Astrocyte of the cerebellum (primary cell): ENCODE measurements at regions not wholly inside any gene's neighbourhood (a gene's known extent, or its start where the extent isn't known, plus 50 kb on each side); places are given as distances from the start of the nearest gene placed in this dataset.
"Not testable (repeated sequence)": the region's sequence is repeated elsewhere in the genome, so short reads cannot be mapped to it uniquely, and the experiment has no call there.

Source experiments
- DNase-seq: peaks from one replicate; pipeline ENCODE4 v3.0.0-alpha.2; 2011; ENCODE audit warnings: low read depth
- H3K4me3 ChIP-seq: 2 replicates; pipeline ENCODE4 v1.5.1; 2011; ENCODE audit warnings: mild to moderate bottlenecking, low read depth, low read length, moderate library complexity
- in situ Hi-C: cut with HindIII; loops from 2 replicates; pipeline ENCODE4 v1.10.0; 2017; ENCODE audit warnings: low sequenced_read_pairs
- TF ChIP-seq, protein P1 (sequence below): IDR thresholded peaks from 2 replicates; pipeline ENCODE4 v1.5.1; 2012; ENCODE audit warnings: low read length, low read depth, moderate library complexity, mild to moderate bottlenecking; ENCODE audit errors: missing control alignments

DNA sequence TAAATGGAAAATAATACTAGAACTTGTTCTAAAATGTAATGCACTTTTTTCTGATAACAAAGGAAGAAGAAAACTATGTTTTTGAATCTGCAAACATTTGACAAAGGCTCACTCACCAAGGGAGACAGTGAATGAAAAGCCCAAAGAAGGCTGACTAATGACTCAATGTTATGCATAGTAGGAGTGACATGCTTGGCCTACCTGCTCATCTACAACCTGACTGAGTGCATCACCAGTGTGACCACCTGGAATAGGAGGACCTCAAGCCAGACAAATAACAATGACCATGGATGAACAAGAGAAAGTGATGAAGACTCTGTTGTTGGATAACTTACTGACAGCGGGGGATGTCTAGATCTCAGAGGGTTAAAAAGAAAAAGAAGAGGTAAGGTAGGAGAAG is 157.2 kb downstream of the SIM1 start:
- H3K4me3 ChIP-seq, result no peak overlapping the region
- in situ Hi-C loops, result no loop called here
- DNase-seq, result no peak
- TF ChIP-seq, protein P1, sequence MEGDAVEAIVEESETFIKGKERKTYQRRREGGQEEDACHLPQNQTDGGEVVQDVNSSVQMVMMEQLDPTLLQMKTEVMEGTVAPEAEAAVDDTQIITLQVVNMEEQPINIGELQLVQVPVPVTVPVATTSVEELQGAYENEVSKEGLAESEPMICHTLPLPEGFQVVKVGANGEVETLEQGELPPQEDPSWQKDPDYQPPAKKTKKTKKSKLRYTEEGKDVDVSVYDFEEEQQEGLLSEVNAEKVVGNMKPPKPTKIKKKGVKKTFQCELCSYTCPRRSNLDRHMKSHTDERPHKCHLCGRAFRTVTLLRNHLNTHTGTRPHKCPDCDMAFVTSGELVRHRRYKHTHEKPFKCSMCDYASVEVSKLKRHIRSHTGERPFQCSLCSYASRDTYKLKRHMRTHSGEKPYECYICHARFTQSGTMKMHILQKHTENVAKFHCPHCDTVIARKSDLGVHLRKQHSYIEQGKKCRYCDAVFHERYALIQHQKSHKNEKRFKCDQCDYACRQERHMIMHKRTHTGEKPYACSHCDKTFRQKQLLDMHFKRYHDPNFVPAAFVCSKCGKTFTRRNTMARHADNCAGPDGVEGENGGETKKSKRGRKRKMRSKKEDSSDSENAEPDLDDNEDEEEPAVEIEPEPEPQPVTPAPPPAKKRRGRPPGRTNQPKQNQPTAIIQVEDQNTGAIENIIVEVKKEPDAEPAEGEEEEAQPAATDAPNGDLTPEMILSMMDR, result no peak

DNA sequence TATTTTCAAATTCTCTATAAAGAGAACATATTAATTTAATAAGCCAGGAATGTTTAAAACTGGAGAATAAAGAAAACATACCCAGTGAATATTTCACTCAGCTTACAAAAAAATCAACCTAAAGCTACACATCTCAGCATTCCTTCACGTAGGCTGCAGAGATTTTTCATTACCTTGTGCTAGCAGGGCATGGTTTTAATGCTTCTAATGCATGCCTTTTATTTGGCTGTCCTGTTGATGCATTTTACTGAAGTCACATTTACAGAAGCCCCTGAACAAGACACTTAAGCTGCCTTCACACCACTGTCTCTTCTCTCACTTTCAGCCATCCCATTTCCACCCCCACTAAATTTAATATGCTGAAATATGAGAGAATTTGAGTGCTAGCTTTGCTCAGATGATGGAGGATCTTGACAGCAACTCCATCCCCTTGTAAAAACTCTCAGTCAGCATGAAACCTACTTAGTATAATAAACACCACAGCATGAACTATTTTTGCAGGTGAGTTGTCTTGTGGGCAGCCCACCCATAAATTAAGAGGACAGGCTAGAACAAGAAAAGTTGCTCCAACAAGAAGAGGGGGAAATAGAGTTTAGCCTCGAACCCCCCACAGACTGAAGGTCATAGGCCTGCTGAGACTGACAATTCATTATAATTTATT is 159.4 kb downstream of the SIM1 start:
- no peak for DNase-seq
- in situ Hi-C loops, result no loop called here
- TF ChIP-seq, protein P1, result no peak

DNA sequence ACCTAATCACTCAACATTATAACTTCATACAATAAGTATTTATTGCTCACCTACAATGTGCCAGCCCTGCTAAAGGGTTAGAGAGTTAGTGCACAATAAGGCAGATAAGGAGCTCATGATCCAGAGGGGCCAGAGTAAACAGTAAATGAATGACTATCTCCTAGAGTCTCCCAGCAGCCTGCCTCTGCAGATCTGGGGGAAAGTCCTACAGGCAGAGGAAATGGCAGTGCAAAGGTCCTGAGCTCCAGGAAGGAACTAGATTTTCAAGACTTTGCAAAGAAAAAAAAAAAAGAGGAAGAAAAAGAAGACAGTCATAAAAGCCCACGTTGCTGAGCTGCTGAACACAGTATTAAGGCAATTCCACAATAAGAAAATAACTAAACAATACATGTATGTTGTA is 160.1 kb downstream of the SIM1 start:
- no peak for DNase-seq
- in situ Hi-C loops, result no loop called here
- TF ChIP-seq, protein P1, result no peak
- H3K4me3 ChIP-seq, result no peak overlapping the region

More for the DNA sequence above, 159.4 kb downstream of the SIM1 start:
- H3K4me3 ChIP-seq, result no peak overlapping the region

DNA sequence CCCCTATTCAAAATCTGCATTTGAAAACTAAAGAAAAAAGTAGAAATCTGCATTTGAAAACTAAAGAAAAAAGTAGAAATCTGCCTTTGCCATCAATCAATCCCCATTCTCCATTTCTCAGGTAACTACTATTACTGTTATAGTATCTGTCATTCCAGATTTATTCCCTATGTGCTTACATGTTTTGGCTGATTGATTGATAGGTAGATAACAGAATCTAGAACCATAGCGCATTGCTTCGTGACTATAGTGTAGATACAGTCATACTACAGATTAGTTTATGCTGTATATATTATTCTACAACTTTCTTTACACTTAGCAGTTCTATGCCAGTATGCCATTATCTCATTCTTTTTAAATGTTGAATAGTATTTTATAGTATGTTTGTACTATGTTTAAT is 163.0 kb downstream of the SIM1 start:
- in situ Hi-C loops, result no loop called here

DNA sequence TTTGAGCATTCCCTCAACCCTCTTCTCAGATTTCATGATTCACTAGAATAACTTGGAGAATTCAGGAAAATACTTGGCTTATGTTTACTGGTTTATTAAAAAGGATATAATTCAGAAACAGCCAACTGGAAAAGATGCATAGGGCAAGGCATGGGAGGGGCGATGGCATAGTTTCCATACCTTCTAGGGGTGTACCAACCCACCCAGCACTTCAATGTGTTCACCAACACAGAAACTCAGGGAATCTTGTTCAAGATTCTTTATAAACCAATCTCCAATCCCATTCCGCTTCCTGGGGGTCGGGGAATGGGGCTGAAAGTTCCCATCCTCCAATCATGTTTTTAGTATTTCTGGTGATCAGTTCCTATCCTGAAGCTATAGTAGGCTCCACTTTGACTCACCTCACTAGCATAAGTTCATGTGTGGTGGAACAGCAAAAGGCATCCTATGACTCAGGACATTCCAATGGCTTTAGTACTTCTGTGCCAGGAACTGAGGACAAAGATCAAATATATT is 164.4 kb downstream of the SIM1 start:
- TF ChIP-seq, protein P1, result no peak
- H3K4me3 ChIP-seq, result no peak overlapping the region
- in situ Hi-C loops, result no loop called here
- peak; percentile 81 for DNase-seq

More for the DNA sequence above, 163.0 kb downstream of the SIM1 start:
- TF ChIP-seq, protein P1, result no peak
- H3K4me3 ChIP-seq, result no peak overlapping the region
- DNase-seq, result no peak

DNA sequence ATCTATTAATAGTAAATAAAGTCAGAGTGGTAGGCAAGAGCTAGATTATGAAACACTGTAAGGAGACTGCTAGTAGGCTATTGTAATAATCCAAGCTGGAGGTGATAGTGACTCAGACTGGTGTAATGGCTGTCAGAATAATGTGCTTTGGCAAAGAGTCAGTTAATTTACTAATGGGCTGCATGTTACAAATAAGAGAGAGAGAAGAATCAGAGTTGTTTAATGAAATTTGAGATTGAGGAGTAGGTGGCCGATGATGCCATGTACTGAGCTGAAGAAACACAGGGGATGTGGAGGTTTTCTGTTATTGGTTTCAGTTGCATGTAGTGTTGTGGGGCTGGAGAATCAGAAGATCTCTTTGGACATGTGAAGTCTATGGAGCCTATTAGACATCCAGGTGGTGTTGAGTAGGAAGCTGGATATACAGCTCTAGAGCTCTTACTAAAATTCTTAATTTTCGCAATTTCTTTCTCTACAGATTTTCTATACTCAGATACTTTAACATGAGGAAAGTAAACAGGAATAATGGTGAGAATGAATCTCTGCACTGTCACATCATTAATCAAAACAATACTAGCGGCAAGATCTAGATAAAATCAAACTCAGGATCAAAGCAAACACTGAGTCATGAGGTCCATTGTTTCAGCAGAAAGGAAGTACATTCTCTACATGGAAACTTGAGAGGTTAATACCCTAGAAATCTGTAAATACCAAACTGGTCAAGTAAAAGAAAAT is 167.7 kb downstream of the SIM1 start:
- TF ChIP-seq, protein P1, result no peak
- DNase-seq, result peak; percentile 73
- in situ Hi-C loops, result no loop called here
- H3K4me3 ChIP-seq, result no peak overlapping the region

DNA sequence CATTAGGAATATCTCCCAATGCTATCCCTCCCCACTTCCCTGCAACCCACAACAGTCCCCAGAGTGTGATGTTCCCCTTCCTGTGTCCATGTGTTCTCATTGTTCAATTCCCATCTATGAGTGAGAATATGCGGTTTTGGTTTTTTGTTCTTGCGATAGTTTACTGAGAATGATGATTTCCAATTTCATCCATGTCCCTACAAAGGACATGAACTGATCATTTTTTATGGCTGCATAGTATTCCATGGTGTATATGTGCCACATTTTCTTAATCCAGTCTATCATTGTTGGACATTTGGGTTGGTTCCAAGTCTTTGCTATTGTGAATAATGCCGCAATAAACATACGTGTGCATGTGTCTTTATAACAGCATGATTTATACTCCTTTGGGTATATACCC is 169.5 kb downstream of the SIM1 start:
- DNase-seq, H3K4me3 ChIP-seq, in situ Hi-C loops: not testable (repeated sequence)
